ENCODE measurements at regions not wholly inside any gene's neighbourhood (a gene's known extent, or its start where the extent isn't known, plus 50 kb on each side); places are given as distances from the start of the nearest gene placed in this dataset.

GRCh38 chr13:60862036-60862435 is 465.0 kb downstream of the TDRD3 start:
- H3K27ac ChIP-seq: no peak overlapping the region
- H2AFZ ChIP-seq (ENCODE audit: low read depth): no peak overlapping the region
- H3K4me2 ChIP-seq: no peak overlapping the region
- no peaks in the 10 kb centered on the region for H3K27me3 ChIP-seq (ENCODE audit: insufficient read depth, low read depth)
- no peak overlapping the region for H3K9ac ChIP-seq
- no peak overlapping the region for H3K4me3 ChIP-seq (IDR thresholded peaks at IDR 0.05; ENCODE audit: insufficient read depth, low read depth, low read length)
- no peaks in the 10 kb centered on the region for H3K4me1 ChIP-seq (ENCODE audit: low read depth, poor library complexity, severe bottlenecking)
- no peaks in the 10 kb centered on the region for H3K79me2 ChIP-seq (ENCODE audit: insufficient read depth, low read depth)
- no peak for TF ChIP-seq CTCF (conservative IDR thresholded peaks at IDR 0.05; ENCODE audit: low read depth, low read length)
- H3K36me3 ChIP-seq (ENCODE audit: insufficient read depth): no peaks in the 10 kb centered on the region
- no peaks in the 10 kb centered on the region for H4K20me1 ChIP-seq (ENCODE audit: insufficient read depth)

GRCh38 chr13:60857698-60858097 is 460.7 kb downstream of the TDRD3 start:
- Histone ChIP-seq H2AFZ (ENCODE audit: low read depth) (no peak overlapping the region), H3K9ac (no peak overlapping the region), H3K4me1 (ENCODE audit: low read depth, poor library complexity, severe bottlenecking) (no peaks in the 10 kb centered on the region), H3K36me3 (ENCODE audit: insufficient read depth) (no peaks in the 10 kb centered on the region), H3K4me3 (IDR thresholded peaks at IDR 0.05; ENCODE audit: insufficient read depth, low read depth, low read length) (no peak overlapping the region), H3K27ac (no peak overlapping the region), H4K20me1 (ENCODE audit: insufficient read depth) (no peaks in the 10 kb centered on the region), H3K79me2 (ENCODE audit: insufficient read depth, low read depth) (no peaks in the 10 kb centered on the region), H3K27me3 (ENCODE audit: insufficient read depth, low read depth) (no peaks in the 10 kb centered on the region), H3K4me2 (no peak overlapping the region)
- no peak for TF ChIP-seq CTCF (conservative IDR thresholded peaks at IDR 0.05; ENCODE audit: low read depth, low read length)

- H3K9ac ChIP-seq: no peak overlapping the region
- H3K4me1 ChIP-seq (ENCODE audit: low read depth, poor library complexity, severe bottlenecking): no peaks in the 10 kb centered on the region
- H3K4me3 ChIP-seq (IDR thresholded peaks at IDR 0.05; ENCODE audit: insufficient read depth, low read depth, low read length): no peak overlapping the region
- no peak overlapping the region for H3K4me2 ChIP-seq
- H2AFZ ChIP-seq (ENCODE audit: low read depth): no peak overlapping the region
- no peak for TF ChIP-seq CTCF (conservative IDR thresholded peaks at IDR 0.05; ENCODE audit: low read depth, low read length)
- H3K27ac ChIP-seq: no peak overlapping the region
- no peaks in the 10 kb centered on the region for H3K36me3 ChIP-seq (ENCODE audit: insufficient read depth)
- no peaks in the 10 kb centered on the region for H4K20me1 ChIP-seq (ENCODE audit: insufficient read depth)
- no peaks in the 10 kb centered on the region for H3K79me2 ChIP-seq (ENCODE audit: insufficient read depth, low read depth)
- H3K27me3 ChIP-seq (ENCODE audit: insufficient read depth, low read depth): no peaks in the 10 kb centered on the region
Measured at GRCh38 chr13:60852886-60853285, 455.9 kb downstream of the TDRD3 start.

GRCh38 chr13:60851378-60851777 is 454.4 kb downstream of the TDRD3 start:
- Histone ChIP-seq H3K4me2 (no peak overlapping the region), H3K9ac (no peak overlapping the region)

More at GRCh38 chr13:60851378-60851777, 454.4 kb downstream of the TDRD3 start:
- H3K4me1 ChIP-seq (ENCODE audit: low read depth, poor library complexity, severe bottlenecking): no peaks in the 10 kb centered on the region
- H3K4me3 ChIP-seq (IDR thresholded peaks at IDR 0.05; ENCODE audit: insufficient read depth, low read depth, low read length): no peak overlapping the region
- H4K20me1 ChIP-seq (ENCODE audit: insufficient read depth): no peaks in the 10 kb centered on the region
- no peaks in the 10 kb centered on the region for H3K27me3 ChIP-seq (ENCODE audit: insufficient read depth, low read depth)
- no peak overlapping the region for H2AFZ ChIP-seq (ENCODE audit: low read depth)
- TF ChIP-seq CTCF (conservative IDR thresholded peaks at IDR 0.05; ENCODE audit: low read depth, low read length): no peak
- no peak overlapping the region for H3K27ac ChIP-seq
- no peaks in the 10 kb centered on the region for H3K36me3 ChIP-seq (ENCODE audit: insufficient read depth)
- no peaks in the 10 kb centered on the region for H3K79me2 ChIP-seq (ENCODE audit: insufficient read depth, low read depth)

All from KMS-11 (cell line).